Astrocyte (in vitro differentiated cells and primary cell): ENCODE measurements at regions not wholly inside any gene's neighbourhood (a gene's known extent, or its start where the extent isn't known, plus 50 kb on each side); places are given as distances from the start of the nearest gene placed in this dataset.

Source experiments
- CTCF ChIP-seq: IDR thresholded peaks from 2 replicates; pipeline ENCODE4 v1.5.1; 2011; ENCODE audit warnings: low read depth, mild to moderate bottlenecking, inconsistent platforms, low read length, moderate library complexity; ENCODE audit not compliant: insufficient read depth
- EZH2 ChIP-seq: IDR thresholded peaks from 2 replicates; pipeline ENCODE4 v1.6.1; 2012; ENCODE audit warnings: mild to moderate bottlenecking, low read length, inconsistent platforms; ENCODE audit not compliant: insufficient read depth

- TF ChIP-seq CTCF (no peak), EZH2 (no peak)
Observed at GRCh38 chr21:35259457-35259856, 210.4 kb upstream of the RUNX1 start.
